Prostate gland (tissue), 2 donors: ENCODE measurements at regions not wholly inside any gene's neighbourhood (a gene's known extent, or its start where the extent isn't known, plus 50 kb on each side); places are given as distances from the start of the nearest gene placed in this dataset.

ENCODE experiments used
- DNase-seq: peaks from one replicate; pipeline ENCODE4 v3.0.0-alpha.2; 2019; ENCODE audit warnings: low spot score
- H3K27ac ChIP-seq, 2 donors: fragments of 200-600 bp; sonication (generic); 2 replicates each; pipeline ENCODE4 v1.5.1; 2017 to 2019
- H3K27me3 ChIP-seq: fragments of 200-600 bp; sonication (generic); replicated peaks from 2 replicates; pipeline ENCODE4 v1.5.1; 2019; ENCODE audit not compliant: insufficient read depth
- H3K36me3 ChIP-seq, 2 donors: fragments of 200-600 bp; sonication (generic); 1 replicate in 1 of 2; 2 replicates in 1 of 2; pipeline versions ENCODE4 v1.5.1 to v1.8.1; 2017 to 2019
- H3K4me1 ChIP-seq: fragments of 200-600 bp; sonication (generic); replicated peaks from 2 replicates; pipeline ENCODE4 v1.5.1; 2019
- H3K4me3 ChIP-seq, 2 donors: fragments of 200-600 bp; sonication (generic); 2 replicates each; pipeline ENCODE4 v1.5.1; 2017 to 2019
- H3K9me3 ChIP-seq: fragments of 200-600 bp; sonication (generic); 2 replicates; pipeline ENCODE4 v1.5.1; 2017
- POLR2A ChIP-seq: fragments of 450-650 bp; IDR thresholded peaks from one replicate; pipeline ENCODE4 v1.6.1; 2016; ENCODE audit warnings: antibody characterized with exemption, mild to moderate bottlenecking
- POLR2AphosphoS5 ChIP-seq: sonication (generic); formaldehyde crosslinking; IDR thresholded peaks from one replicate; pipeline ENCODE4 v1.6.1; 2017; ENCODE audit warnings: antibody characterized with exemption
- WGBS: methylation state at CpG from one replicate; pipeline ENCODE4 v1.1.5; 2018; 5-methylcytosine and 5-hydroxymethylcytosine counted together
- intact Hi-C: fragments of 100-400 bp; cut with DNase I; formaldehyde crosslinking; loops from one replicate; pipeline ENCODE4 v1.14.2; 2022
- TF ChIP-seq, protein P1 (sequence below), 4 experiments: fragments of 200-600 bp in 2 of 4; fragments of 450-650 bp in 2 of 4; sonication (generic) in 2 of 4; IDR thresholded peaks; 1 replicate in 3 of 4; 2 replicates in 1 of 4; pipeline ENCODE4 v1.5.1; 2016 to 2019; ENCODE audit warnings: antibody characterized with exemption in 4 of 4, mild to moderate bottlenecking in 2 of 4, moderate library complexity in 2 of 4

- intact Hi-C loops, result loop anchor here (10.0 kb wide), 1 partner anchor 356 kb away; no protein-coding TSS in a partner anchor
- H3K27ac ChIP-seq, result no peak overlapping the region
- no peaks in the 10 kb centered on the region for H3K4me1 ChIP-seq
- TF ChIP-seq, protein P1, sequence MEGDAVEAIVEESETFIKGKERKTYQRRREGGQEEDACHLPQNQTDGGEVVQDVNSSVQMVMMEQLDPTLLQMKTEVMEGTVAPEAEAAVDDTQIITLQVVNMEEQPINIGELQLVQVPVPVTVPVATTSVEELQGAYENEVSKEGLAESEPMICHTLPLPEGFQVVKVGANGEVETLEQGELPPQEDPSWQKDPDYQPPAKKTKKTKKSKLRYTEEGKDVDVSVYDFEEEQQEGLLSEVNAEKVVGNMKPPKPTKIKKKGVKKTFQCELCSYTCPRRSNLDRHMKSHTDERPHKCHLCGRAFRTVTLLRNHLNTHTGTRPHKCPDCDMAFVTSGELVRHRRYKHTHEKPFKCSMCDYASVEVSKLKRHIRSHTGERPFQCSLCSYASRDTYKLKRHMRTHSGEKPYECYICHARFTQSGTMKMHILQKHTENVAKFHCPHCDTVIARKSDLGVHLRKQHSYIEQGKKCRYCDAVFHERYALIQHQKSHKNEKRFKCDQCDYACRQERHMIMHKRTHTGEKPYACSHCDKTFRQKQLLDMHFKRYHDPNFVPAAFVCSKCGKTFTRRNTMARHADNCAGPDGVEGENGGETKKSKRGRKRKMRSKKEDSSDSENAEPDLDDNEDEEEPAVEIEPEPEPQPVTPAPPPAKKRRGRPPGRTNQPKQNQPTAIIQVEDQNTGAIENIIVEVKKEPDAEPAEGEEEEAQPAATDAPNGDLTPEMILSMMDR (IDR thresholded peaks at IDR 0.05), result no peak
- TF ChIP-seq POLR2A, result no peak
- no peak for TF ChIP-seq POLR2AphosphoS5
- no peaks in the 10 kb centered on the region for H3K9me3 ChIP-seq
- no peaks in the 10 kb centered on the region for H3K27me3 ChIP-seq
- 37% methylated on average over 2 of the region's 2 CpGs for WGBS
- DNase-seq, result no peak
- no peaks in the 10 kb centered on the region for H3K36me3 ChIP-seq
- H3K4me3 ChIP-seq, result no peak overlapping the region
Observed at GRCh38 chr4:183830438-183830985, 74.6 kb upstream of the STOX2 start.

- TF ChIP-seq, protein P1 (IDR thresholded peaks at IDR 0.05), result no peak
- TF ChIP-seq POLR2A, result no peak
- no peak for TF ChIP-seq POLR2AphosphoS5
- Histone ChIP-seq H3K4me1 (no peaks in the 10 kb centered on the region), H3K27ac (no peak overlapping the region), H3K36me3 (no peaks in the 10 kb centered on the region), H3K27me3 (no peaks in the 10 kb centered on the region), H3K4me3 (no peak overlapping the region), H3K9me3 (no peaks in the 10 kb centered on the region)
- intact Hi-C loops, result loop anchor here (10.0 kb wide), 1 partner anchor 356 kb away; no protein-coding TSS in a partner anchor
- WGBS, result 68% methylated on average over 9 of the region's 9 CpGs
- DNase-seq, result no peak
Observed at GRCh38 chr4:183831026-183831446, 74.1 kb upstream of the STOX2 start.

DNA sequence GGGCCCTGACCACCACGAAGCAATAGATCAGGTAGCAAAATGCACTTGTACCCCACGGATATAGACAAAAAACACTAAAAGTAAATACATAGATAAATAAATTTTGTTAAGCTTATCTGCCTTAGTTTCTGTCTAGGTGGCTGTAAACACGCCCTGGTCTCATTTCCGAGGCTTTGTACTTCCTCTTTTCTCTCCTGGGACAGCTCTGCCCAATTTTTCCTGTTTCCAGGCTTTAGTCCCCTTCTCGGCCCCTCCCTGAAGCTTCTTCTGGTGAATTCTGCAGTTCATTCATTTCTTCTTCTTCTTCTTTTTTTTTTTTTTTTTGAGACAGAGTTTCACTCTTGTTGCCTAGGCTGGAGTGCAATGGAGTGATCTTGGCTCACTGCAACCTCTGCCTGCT lies 73.4 kb upstream of the STOX2 start:
- DNase-seq, result no peak
- H3K27ac ChIP-seq, result no peak overlapping the region
- no peaks in the 10 kb centered on the region for H3K36me3 ChIP-seq
- no peaks in the 10 kb centered on the region for H3K9me3 ChIP-seq
- no peak for TF ChIP-seq POLR2A
- H3K4me3 ChIP-seq, result no peak overlapping the region
- H3K4me1 ChIP-seq, result no peaks in the 10 kb centered on the region
- WGBS, result 79% methylated on average over 5 of the region's 5 CpGs
- H3K27me3 ChIP-seq, result no peaks in the 10 kb centered on the region
- intact Hi-C loops, result loop anchor here (10.0 kb wide), 1 partner anchor 357 kb away; no protein-coding TSS in a partner anchor

GRCh38 chr4:183832776-183833450 lies 72.2 kb upstream of the STOX2 start:
- no peak for DNase-seq
- no peak overlapping the region for H3K4me3 ChIP-seq
- WGBS, result 57% methylated on average over 9 of the region's 9 CpGs
- no peaks in the 10 kb centered on the region for H3K27me3 ChIP-seq
- H3K27ac ChIP-seq, result no peak overlapping the region
- H3K9me3 ChIP-seq, result no peaks in the 10 kb centered on the region
- no peak for TF ChIP-seq POLR2A
- TF ChIP-seq, protein P1 (IDR thresholded peaks at IDR 0.05), result no peak
- intact Hi-C loops, result loop anchor here (10.0 kb wide), 1 partner anchor 358 kb away; no protein-coding TSS in a partner anchor
- no peaks in the 10 kb centered on the region for H3K36me3 ChIP-seq
- no peaks in the 10 kb centered on the region for H3K4me1 ChIP-seq

- Histone ChIP-seq H3K27me3 (no peaks in the 10 kb centered on the region), H3K9me3 (no peaks in the 10 kb centered on the region), H3K36me3 (no peaks in the 10 kb centered on the region), H3K27ac (no peak overlapping the region), H3K4me3 (no peak overlapping the region), H3K4me1 (no peaks in the 10 kb centered on the region)
- TF ChIP-seq POLR2AphosphoS5 (no peak), POLR2A (no peak)
- TF ChIP-seq, protein P1 (IDR thresholded peaks at IDR 0.05), result no peak
- DNase-seq, result no peak
- WGBS, result 52% methylated on average over 9 of the region's 9 CpGs
- intact Hi-C loops, result loop anchor here (10.0 kb wide), 1 partner anchor 359 kb away; no protein-coding TSS in a partner anchor
Observed at GRCh38 chr4:183834252-183834651, 70.9 kb upstream of the STOX2 start.
